Stimulated activated CD4-positive, alpha-beta T cell treated with anti-CD3 and anti-CD28 coated beads, Interleukin-12 subunit alpha, Interleukin-12 subunit beta, amount 100 ng/mL, for 48 hours (primary cell): ENCODE measurements at regions not wholly inside any gene's neighbourhood (a gene's known extent, or its start where the extent isn't known, plus 50 kb on each side); places are given as distances from the start of the nearest gene placed in this dataset.
"Not testable (repeated sequence)": the region's sequence is repeated elsewhere in the genome, so short reads cannot be mapped to it uniquely, and the experiment has no call there.

ENCODE experiments used
- DNase-seq, 3 donors: peaks; one replicate each; pipeline ENCODE4 v3.0.0-alpha.2; 2020; ENCODE audit warnings: low read depth in 2 of 3, low spot score in 1 of 3

DNA sequence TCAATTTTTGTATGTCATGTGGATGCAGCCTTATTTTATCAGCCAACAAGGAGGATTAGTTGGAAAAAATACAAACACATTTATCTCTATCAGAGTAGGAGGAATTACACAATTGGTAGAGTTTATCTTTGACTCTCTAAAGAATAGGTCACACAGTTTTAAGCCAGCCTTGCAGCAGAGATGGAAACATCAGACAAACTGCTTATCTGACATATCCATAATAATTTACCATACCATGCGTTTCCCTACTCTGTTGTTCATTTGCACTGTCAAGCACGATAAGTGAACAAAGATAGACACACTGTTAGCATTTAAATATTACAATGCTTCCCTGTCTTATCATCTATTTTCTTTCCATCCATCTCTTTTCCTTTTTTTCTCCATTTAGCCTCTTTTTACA, 283.7 kb upstream of the SMIM30 start:
- no peak for DNase-seq

DNA sequence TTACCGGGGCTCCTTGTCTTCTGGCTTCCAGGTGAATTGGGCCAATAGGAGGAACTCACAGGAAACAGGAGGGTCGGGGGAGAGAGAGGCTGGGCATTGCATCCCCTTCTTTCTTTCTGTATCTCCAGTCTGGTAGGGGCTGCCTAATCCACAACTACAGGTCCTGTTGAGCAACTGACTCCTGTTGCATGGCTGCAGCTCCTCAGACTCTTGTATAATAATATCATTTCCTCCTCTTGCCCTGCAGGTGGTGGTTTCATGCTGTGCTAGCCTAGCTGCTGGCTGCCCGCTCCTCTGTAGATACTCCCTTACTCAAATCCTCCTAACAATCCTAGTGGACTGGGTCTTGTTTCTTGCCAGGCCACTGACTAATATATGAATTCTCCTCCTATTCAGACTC, 276.5 kb upstream of the SMIM30 start:
- no peak for DNase-seq

- DNase-seq = no peak
These were observed 274.6 kb upstream of the SMIM30 start for GRCh38 chr7:113392841-113393540.

DNA sequence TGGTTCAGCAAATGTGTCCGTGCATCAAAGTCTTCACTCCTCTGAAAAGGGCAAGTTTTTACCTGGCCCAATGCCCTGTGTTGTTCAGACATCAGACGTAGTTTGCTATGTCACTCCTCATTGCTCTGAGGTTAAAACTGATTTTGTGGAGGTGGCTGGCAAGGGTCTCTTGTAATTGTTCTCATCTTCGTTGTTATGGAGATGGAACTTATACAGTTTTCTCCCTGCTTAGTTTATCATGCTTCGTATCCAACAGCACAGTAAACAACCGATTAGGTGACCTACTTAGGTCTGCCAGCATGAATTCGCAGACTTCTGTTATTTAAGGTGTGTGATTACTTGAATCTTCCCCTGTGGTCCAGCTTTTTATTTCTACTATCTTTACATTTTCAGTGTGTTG, 274.1 kb upstream of the SMIM30 start:
- no peak for DNase-seq

GRCh38 chr7:113389112-113389646, 270.8 kb upstream of the SMIM30 start:
- DNase-seq = no peak

GRCh38 chr7:113383638-113384037, 265.3 kb upstream of the SMIM30 start:
- no peak for DNase-seq

- DNase-seq = no peak
These were observed 261.4 kb upstream of the SMIM30 start for GRCh38 chr7:113379746-113380145.

DNA sequence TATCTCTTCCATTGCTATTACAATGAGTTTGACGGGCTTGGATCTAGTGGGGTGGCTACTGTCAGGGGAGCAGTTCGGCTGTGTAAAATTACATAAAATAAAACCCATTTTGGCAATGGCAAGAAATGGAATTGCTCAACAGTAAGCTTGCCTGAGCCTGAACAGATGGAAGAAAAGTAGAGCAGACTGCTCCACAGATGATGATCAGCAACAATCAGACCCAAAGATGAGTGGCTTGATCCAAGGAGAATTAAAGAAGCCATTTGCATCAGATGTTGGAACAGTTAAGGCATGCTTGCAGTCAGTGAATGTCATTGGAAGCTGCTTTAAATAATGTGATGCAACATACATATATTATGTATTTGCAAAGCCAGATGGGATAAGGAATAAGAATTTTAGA, 256.6 kb upstream of the SMIM30 start:
- no peak for DNase-seq

GRCh38 chr7:113373863-113374262, 255.5 kb upstream of the SMIM30 start:
- no peak for DNase-seq

DNA sequence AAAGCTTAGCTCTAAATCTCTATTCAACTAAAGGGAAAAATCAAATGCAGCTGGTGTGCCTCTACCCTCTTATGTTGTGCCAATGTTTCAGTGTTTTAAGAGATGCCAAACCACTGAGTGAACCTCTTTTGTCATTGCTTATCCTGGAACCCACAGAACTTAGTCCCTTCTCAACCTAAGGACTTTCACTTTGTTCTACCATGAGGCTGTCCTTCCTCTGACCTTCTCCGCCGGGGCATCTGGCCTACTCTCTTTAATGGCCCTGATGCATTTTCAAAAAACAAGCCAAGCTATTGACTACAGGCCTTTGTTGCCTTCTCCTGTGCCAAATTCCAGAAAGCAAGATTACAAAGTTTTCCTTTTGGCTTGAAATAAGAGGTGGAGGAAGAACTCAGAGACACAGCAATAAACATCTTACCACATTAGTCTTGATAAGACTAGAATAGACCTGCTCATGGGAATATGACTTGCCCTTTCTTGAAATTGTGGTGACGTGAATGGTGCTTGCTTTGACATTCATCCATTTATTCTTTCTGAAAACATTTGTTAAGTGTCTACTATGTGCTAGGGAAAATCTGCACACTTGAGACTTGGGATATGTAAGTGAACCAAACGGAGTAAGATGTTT, 253.2 kb upstream of the SMIM30 start:
- DNase-seq = no peak

GRCh38 chr7:113370910-113371309, 252.6 kb upstream of the SMIM30 start:
- DNase-seq = no peak

- no peak for DNase-seq
These were observed 249.9 kb upstream of the SMIM30 start for GRCh38 chr7:113368256-113368655.

GRCh38 chr7:113367041-113367586, 248.8 kb upstream of the SMIM30 start:
- no peak for DNase-seq

DNA sequence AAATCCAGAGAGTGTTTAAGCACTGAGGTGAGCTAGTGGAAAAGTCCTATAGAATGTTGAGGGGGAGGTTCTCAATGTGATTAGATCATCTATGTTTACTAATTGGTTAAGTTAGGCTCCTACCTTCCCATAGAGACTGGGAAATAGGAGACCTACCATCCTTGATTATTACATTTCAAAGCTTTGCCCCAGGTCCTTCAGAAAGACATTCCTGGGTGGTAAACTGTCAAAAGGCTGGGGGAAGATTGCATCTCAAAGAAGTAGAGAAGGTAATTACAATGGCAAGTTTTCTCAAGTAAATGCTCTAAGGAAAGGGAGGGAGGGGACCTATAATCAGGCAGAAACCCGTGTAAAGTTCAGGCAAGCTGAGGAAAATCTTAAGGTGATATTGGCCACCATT, 247.8 kb upstream of the SMIM30 start:
- no peak for DNase-seq

GRCh38 chr7:113349339-113349738, 231.0 kb upstream of the SMIM30 start:
- no peak for DNase-seq

DNA sequence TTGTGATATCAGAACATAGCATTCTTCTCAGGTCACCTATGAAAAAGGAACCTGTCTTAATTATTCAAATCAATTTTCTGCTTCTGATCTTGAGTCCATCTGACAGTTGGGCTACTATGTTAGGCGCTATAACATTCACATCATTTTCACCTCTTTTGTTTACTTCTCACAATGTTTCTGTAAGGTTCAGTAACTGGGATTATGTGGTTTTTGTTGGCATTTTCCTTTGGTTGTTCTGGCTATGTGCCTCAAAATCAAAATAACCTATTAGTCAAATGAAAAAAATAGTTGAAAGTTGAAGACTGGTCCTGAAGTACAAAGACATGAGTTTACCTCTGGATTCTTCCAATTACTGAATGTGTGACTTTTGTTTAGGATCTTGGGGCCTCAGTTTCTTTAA, 221.3 kb upstream of the SMIM30 start:
- DNase-seq = no peak

DNA sequence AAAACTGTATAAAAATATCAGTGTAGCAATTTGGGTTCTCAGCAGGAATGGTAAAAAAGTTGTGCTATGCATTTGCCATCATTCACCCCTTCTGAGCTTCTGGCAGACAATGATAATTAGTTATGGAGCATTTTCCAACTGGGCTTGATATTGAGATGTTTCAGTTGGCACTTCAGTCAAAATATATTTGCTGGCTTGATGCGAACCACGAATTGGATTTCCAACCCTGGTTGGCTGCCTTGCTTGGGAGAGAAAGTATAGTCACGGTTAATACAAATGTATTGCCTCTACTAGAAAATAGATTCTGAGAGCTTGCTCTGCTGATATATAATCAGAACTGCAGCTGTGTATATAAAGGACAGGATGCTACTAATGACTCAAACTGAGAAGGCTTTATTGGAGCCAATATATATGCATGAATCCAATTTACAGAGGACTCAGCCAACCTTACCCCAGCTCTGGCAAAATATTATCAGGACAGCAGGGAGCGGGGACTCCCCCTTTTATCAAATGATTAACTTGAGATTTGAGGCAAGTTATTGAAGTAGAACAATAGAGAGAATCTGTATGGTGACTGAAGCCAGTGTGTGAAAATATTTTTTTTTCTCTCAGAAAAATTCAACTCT, 219.8 kb upstream of the SMIM30 start:
- DNase-seq = no peak

DNA sequence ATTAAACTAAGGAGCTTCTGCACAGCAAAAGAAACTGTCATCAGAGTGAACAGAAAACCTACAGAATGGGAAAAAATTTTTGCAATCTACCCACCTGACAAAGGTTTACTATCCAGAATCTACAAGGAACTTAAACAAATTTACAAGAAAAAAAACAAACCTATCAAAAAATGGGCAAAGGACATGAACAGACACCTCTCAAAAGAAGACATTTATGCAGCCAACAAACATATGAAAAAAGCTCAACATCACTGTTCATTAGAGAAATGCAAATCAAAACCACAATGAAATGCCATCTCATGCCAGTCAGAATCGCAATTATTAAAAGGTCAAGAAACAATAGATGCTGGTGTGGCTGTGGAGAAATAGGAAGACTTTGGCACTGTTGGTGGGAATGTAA, 218.5 kb upstream of the SMIM30 start:
- DNase-seq = not testable (repeated sequence)

DNA sequence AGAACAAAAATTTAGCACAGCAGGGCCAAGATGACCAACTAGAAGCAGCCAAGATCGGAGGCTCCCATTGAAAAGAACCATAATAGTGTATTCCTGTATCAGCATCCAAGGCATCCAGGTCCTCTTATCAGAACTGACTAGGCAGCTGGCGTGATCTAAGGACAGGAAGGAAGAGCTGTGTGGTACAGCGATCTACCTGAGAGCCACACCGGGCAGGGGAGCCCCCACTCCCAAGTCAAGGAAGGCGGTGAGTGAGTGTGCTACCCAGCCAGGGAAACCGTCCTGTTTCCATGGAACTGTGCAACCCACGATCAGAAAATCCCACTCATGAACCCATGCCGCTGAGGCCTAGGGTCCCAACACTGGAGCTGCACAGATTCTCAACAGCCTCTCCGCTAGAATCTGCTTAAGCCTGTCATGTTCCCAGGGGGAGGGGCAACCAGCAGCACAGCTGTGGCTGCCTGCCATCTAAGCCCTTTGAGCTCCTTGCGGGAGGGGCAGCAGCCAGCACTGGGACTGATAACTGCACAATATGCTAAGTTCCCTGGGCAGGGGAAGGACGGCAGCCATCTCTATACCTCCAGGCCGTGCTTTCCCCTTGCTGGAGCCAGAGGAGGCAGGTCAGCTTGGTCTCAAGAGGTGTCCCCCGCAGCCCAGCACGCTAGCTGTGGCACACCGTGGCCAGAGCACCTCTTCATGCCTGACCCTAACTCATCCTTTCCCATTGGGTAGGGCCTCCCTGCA, 213.0 kb upstream of the SMIM30 start:
- DNase-seq = no peak

DNA sequence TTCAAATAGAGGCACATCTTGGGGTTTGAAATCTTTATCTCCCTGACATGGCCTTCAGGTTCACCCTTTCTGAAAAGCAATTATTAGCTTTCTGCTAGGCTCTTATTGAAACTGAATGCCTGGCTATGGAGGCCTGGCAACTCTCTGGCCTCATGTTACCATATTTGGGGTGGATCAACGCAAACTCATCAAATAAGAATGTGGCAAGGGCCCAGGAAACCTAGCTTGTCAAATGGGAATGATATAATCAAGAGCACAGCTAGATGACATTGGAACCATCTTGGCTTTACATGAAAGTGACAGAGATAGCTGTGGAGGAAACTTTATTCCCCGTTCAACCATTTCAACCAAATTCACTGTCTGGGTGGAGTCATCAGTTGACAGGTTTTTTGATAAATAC, 202.8 kb upstream of the SMIM30 start:
- no peak for DNase-seq

GRCh38 chr7:113320419-113320818, 202.1 kb upstream of the SMIM30 start:
- DNase-seq = no peak
